ENCODE measurements at regions not wholly inside any gene's neighbourhood (a gene's known extent, or its start where the extent isn't known, plus 50 kb on each side); places are given as distances from the start of the nearest gene placed in this dataset.

GRCh38 chr17:6244253-6244652 is 174.1 kb downstream of the WSCD1 start:
- WGBS (ENCODE audit: insufficient coverage, insufficient read length) = no CpG with 5 or more reads among the region's 5 CpGs
- DNase-seq (ENCODE audit: low read depth, low spot score) = no peak
- H3K4me3 ChIP-seq (ENCODE audit: low read length) = no peak overlapping the region
- no peaks in the 10 kb centered on the region for H3K27me3 ChIP-seq (ENCODE audit: control insufficient read depth, insufficient read depth, low read length)
- H3K36me3 ChIP-seq (ENCODE audit: control insufficient read depth, insufficient read depth, low read length) = no peaks in the 10 kb centered on the region
- H3K4me1 ChIP-seq (ENCODE audit: control insufficient read depth, insufficient read depth, low read length) = peaks cover 11% of the 10 kb centered on the region
- no peaks in the 10 kb centered on the region for H3K9me3 ChIP-seq (ENCODE audit: control insufficient read depth, insufficient read depth, low read length)
- H3K27ac ChIP-seq (ENCODE audit: low read length) = no peak overlapping the region

GRCh38 chr17:6243186-6243585 is 173.0 kb downstream of the WSCD1 start:
- H3K36me3 ChIP-seq (ENCODE audit: control insufficient read depth, insufficient read depth, low read length) = no peaks in the 10 kb centered on the region
- peaks cover 12% of the 10 kb centered on the region for H3K4me1 ChIP-seq (ENCODE audit: control insufficient read depth, insufficient read depth, low read length)
- no peak for DNase-seq (ENCODE audit: low read depth, low spot score)
- H3K9me3 ChIP-seq (ENCODE audit: control insufficient read depth, insufficient read depth, low read length) = no peaks in the 10 kb centered on the region
- no peaks in the 10 kb centered on the region for H3K27me3 ChIP-seq (ENCODE audit: control insufficient read depth, insufficient read depth, low read length)
- H3K27ac ChIP-seq (ENCODE audit: low read length) = no peak overlapping the region
- no peak overlapping the region for H3K4me3 ChIP-seq (ENCODE audit: low read length)

GRCh38 chr17:6241996-6242395 is 171.8 kb downstream of the WSCD1 start:
- Histone ChIP-seq H3K9me3 (ENCODE audit: control insufficient read depth, insufficient read depth, low read length) (no peaks in the 10 kb centered on the region), H3K4me3 (ENCODE audit: low read length) (no peak overlapping the region), H3K36me3 (ENCODE audit: control insufficient read depth, insufficient read depth, low read length) (no peaks in the 10 kb centered on the region), H3K27ac (ENCODE audit: low read length) (no peak overlapping the region), H3K4me1 (ENCODE audit: control insufficient read depth, insufficient read depth, low read length) (peaks cover 12% of the 10 kb centered on the region), H3K27me3 (ENCODE audit: control insufficient read depth, insufficient read depth, low read length) (no peaks in the 10 kb centered on the region)
- DNase-seq (ENCODE audit: low read depth, low spot score) = no peak
- no CpG with 5 or more reads among the region's 4 CpGs for WGBS (ENCODE audit: insufficient coverage, insufficient read length)

- Histone ChIP-seq H3K27me3 (ENCODE audit: control insufficient read depth, insufficient read depth, low read length) (no peaks in the 10 kb centered on the region), H3K4me3 (ENCODE audit: low read length) (no peak overlapping the region), H3K36me3 (ENCODE audit: control insufficient read depth, insufficient read depth, low read length) (no peaks in the 10 kb centered on the region), H3K9me3 (ENCODE audit: control insufficient read depth, insufficient read depth, low read length) (no peaks in the 10 kb centered on the region), H3K27ac (ENCODE audit: low read length) (no peak overlapping the region), H3K4me1 (ENCODE audit: control insufficient read depth, insufficient read depth, low read length) (peaks cover 12% of the 10 kb centered on the region)
- no CpG with 5 or more reads among the region's 6 CpGs for WGBS (ENCODE audit: insufficient coverage, insufficient read length)
- no peak for DNase-seq (ENCODE audit: low read depth, low spot score)
These were observed 171.2 kb downstream of the WSCD1 start for GRCh38 chr17:6241381-6241780.

GRCh38 chr17:6240601-6241000 is 170.4 kb downstream of the WSCD1 start:
- WGBS (ENCODE audit: insufficient coverage, insufficient read length) = no CpG with 5 or more reads among the region's 10 CpGs
- H3K27me3 ChIP-seq (ENCODE audit: control insufficient read depth, insufficient read depth, low read length) = no peaks in the 10 kb centered on the region
- H3K4me1 ChIP-seq (ENCODE audit: control insufficient read depth, insufficient read depth, low read length) = peaks cover 12% of the 10 kb centered on the region
- no peaks in the 10 kb centered on the region for H3K9me3 ChIP-seq (ENCODE audit: control insufficient read depth, insufficient read depth, low read length)
- no peaks in the 10 kb centered on the region for H3K36me3 ChIP-seq (ENCODE audit: control insufficient read depth, insufficient read depth, low read length)
- no peak overlapping the region for H3K4me3 ChIP-seq (ENCODE audit: low read length)
- H3K27ac ChIP-seq (ENCODE audit: low read length) = no peak overlapping the region
- DNase-seq (ENCODE audit: low read depth, low spot score) = no peak

DNA sequence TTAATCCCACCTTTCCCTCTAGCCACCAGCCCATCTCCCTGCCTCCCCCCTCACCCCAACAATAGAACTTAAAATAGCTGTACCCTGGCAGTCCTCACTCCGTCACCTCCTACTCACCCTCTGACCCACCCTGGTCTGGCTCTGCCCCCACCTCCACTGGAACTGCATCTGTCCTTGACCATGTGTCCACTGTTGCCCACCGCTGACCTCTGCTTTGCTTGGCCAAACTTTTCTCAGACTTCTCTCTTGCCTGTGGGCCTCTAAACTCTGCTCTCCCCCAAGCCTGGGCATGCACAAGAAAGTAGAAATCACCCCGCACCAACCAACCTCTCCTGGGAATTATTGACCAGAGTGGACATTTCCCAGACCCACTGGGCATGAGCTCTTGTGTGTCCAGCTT is 169.8 kb downstream of the WSCD1 start:
- Histone ChIP-seq H3K4me3 (ENCODE audit: low read length) (no peak overlapping the region), H3K27me3 (ENCODE audit: control insufficient read depth, insufficient read depth, low read length) (no peaks in the 10 kb centered on the region), H3K27ac (ENCODE audit: low read length) (no peak overlapping the region), H3K4me1 (ENCODE audit: control insufficient read depth, insufficient read depth, low read length) (peaks cover 12% of the 10 kb centered on the region), H3K36me3 (ENCODE audit: control insufficient read depth, insufficient read depth, low read length) (no peaks in the 10 kb centered on the region), H3K9me3 (ENCODE audit: control insufficient read depth, insufficient read depth, low read length) (no peaks in the 10 kb centered on the region)
- DNase-seq (ENCODE audit: low read depth, low spot score) = no peak
- no CpG with 5 or more reads among the region's 3 CpGs for WGBS (ENCODE audit: insufficient coverage, insufficient read length)

DNA sequence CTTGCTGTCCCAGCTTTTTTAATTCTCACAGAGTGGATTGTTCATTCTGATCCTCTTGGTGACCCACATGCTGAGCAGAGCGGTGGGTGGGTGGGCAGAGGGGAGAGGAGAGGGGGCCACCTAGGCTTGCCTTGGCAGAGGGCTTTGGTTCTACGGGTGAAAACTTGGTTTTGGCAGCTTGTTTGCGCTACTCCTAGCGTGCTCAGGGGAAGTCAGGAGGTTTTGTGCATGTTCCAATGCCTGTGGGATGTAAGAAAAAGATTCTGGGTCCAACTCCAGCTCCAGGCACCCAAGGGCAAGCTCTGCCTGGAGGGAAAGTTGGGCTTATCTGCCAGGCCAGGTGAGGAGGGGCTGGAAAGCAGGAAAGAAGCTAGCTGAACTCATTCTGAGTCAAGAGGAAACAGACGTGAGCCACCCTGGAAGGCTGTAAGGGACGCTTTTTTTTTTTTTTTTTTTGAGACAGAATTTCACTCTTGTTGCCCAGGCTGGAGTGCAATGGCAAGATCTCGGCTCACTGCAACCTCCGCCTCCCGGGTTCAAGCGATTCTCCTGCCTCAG is 169.1 kb downstream of the WSCD1 start:
- Histone ChIP-seq H3K4me1 (ENCODE audit: control insufficient read depth, insufficient read depth, low read length) (peaks cover 12% of the 10 kb centered on the region), H3K27ac (ENCODE audit: low read length) (no peak overlapping the region), H3K4me3 (ENCODE audit: low read length) (no peak overlapping the region), H3K27me3 (ENCODE audit: control insufficient read depth, insufficient read depth, low read length) (no peaks in the 10 kb centered on the region), H3K36me3 (ENCODE audit: control insufficient read depth, insufficient read depth, low read length) (no peaks in the 10 kb centered on the region), H3K9me3 (ENCODE audit: control insufficient read depth, insufficient read depth, low read length) (no peaks in the 10 kb centered on the region)
- no CpG with 5 or more reads among the region's 10 CpGs for WGBS (ENCODE audit: insufficient coverage, insufficient read length)
- no peak for DNase-seq (ENCODE audit: low read depth, low spot score)

- H3K9me3 ChIP-seq (ENCODE audit: control insufficient read depth, insufficient read depth, low read length) = no peaks in the 10 kb centered on the region
- WGBS (ENCODE audit: insufficient coverage, insufficient read length) = no CpG with 5 or more reads among the region's 3 CpGs
- peaks cover 1% of the 10 kb centered on the region; the same call in 1 of the 2 replicates for H3K4me1 ChIP-seq (ENCODE audit: control insufficient read depth, insufficient read depth, low read length)
- no peak for DNase-seq (ENCODE audit: low read depth, low spot score)
- no peaks in the 10 kb centered on the region for H3K27me3 ChIP-seq (ENCODE audit: control insufficient read depth, insufficient read depth, low read length)
- H3K36me3 ChIP-seq (ENCODE audit: control insufficient read depth, insufficient read depth, low read length) = no peaks in the 10 kb centered on the region
- H3K4me3 ChIP-seq (ENCODE audit: low read length) = no peak overlapping the region
- no peak overlapping the region for H3K27ac ChIP-seq (ENCODE audit: low read length)
These were observed 163.7 kb downstream of the WSCD1 start for GRCh38 chr17:6233856-6234255.

DNA sequence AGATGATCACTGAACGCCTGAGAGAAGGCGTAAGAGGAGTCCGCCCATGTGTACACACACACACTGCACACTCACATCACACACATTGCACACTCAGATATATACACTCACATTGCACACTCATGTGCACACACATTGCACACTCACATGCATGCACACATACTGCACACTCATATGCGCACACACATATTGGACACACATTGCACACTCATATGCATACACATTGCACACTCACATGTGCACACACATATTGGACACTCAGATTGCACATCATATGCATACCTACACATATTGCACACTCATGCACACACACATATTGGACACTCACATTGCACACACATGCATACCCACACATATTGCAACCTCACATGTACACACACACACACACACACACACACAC is 163.2 kb downstream of the WSCD1 start:
- Histone ChIP-seq H3K36me3 (ENCODE audit: control insufficient read depth, insufficient read depth, low read length) (no peaks in the 10 kb centered on the region), H3K27ac (ENCODE audit: low read length) (no peak overlapping the region), H3K9me3 (ENCODE audit: control insufficient read depth, insufficient read depth, low read length) (no peaks in the 10 kb centered on the region), H3K4me3 (ENCODE audit: low read length) (no peak overlapping the region), H3K27me3 (ENCODE audit: control insufficient read depth, insufficient read depth, low read length) (no peaks in the 10 kb centered on the region), H3K4me1 (ENCODE audit: control insufficient read depth, insufficient read depth, low read length) (peaks cover 1% of the 10 kb centered on the region; the same call in 1 of the 2 replicates)
- DNase-seq (ENCODE audit: low read depth, low spot score) = no peak
- WGBS (ENCODE audit: insufficient coverage, insufficient read length) = no CpG with 5 or more reads among the region's 4 CpGs

DNA sequence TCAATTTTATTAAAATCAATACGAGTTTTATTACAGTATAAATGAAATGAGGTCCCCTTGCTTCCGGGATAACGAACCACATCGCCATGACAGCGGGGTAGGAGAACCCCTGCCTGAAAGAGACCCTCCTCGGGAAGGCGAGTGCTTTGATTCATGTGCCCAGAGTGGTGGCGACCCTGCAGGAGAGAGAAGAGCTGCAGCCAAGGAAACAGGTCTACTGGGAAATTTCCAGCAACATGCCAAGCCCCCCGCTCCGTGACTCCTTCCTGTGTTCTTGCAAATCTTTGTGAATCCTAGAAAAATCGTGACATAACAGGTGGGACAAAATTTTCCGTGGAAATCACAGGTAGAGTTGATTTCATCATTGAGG is 162.5 kb downstream of the WSCD1 start:
- no CpG with 5 or more reads among the region's 12 CpGs for WGBS (ENCODE audit: insufficient coverage, insufficient read length)
- H3K27ac ChIP-seq (ENCODE audit: low read length) = no peak overlapping the region
- H3K27me3 ChIP-seq (ENCODE audit: control insufficient read depth, insufficient read depth, low read length) = no peaks in the 10 kb centered on the region
- H3K36me3 ChIP-seq (ENCODE audit: control insufficient read depth, insufficient read depth, low read length) = no peaks in the 10 kb centered on the region
- H3K9me3 ChIP-seq (ENCODE audit: control insufficient read depth, insufficient read depth, low read length) = no peaks in the 10 kb centered on the region
- no peak overlapping the region for H3K4me3 ChIP-seq (ENCODE audit: low read length)
- H3K4me1 ChIP-seq (ENCODE audit: control insufficient read depth, insufficient read depth, low read length) = peaks cover 1% of the 10 kb centered on the region; the same call in 1 of the 2 replicates
- DNase-seq (ENCODE audit: low read depth, low spot score) = no peak

GRCh38 chr17:6231886-6232731 is 161.9 kb downstream of the WSCD1 start:
- WGBS (ENCODE audit: insufficient coverage, insufficient read length) = no CpG with 5 or more reads among the region's 21 CpGs
- DNase-seq (ENCODE audit: low read depth, low spot score) = no peak
- Histone ChIP-seq H3K4me3 (ENCODE audit: low read length) (no peak overlapping the region), H3K27ac (ENCODE audit: low read length) (no peak overlapping the region), H3K36me3 (ENCODE audit: control insufficient read depth, insufficient read depth, low read length) (no peaks in the 10 kb centered on the region), H3K27me3 (ENCODE audit: control insufficient read depth, insufficient read depth, low read length) (no peaks in the 10 kb centered on the region), H3K4me1 (ENCODE audit: control insufficient read depth, insufficient read depth, low read length) (peaks cover 1% of the 10 kb centered on the region; the same call in 1 of the 2 replicates), H3K9me3 (ENCODE audit: control insufficient read depth, insufficient read depth, low read length) (no peaks in the 10 kb centered on the region)
